ENCODE measurements at regions not wholly inside any gene's neighbourhood (a gene's known extent, or its start where the extent isn't known, plus 50 kb on each side); places are given as distances from the start of the nearest gene placed in this dataset.

- TF ChIP-seq CHD1 (IDR thresholded peaks at IDR 0.05; ENCODE audit: low read depth, low read length) (no peak), PAX5 (IDR thresholded peaks at IDR 0.05; ENCODE audit: borderline replicate concordance, low read depth, low read length) (no peak), GABPA (IDR thresholded peaks at IDR 0.05; ENCODE audit: low read depth) (no peak), BRCA1 (IDR thresholded peaks at IDR 0.05; ENCODE audit: low read depth, low read length) (no peak), PML (IDR thresholded peaks at IDR 0.05; ENCODE audit: low read length) (no peak), RUNX3 (IDR thresholded peaks at IDR 0.05; ENCODE audit: low read length) (no peak), FOXM1 (IDR thresholded peaks at IDR 0.05; ENCODE audit: low read depth, low read length) (no peak), USF1 (IDR thresholded peaks at IDR 0.05; ENCODE audit: borderline replicate concordance, extremely low read length, insufficient read depth, low read depth, low read length) (no peak)
Measured at GRCh38 chr10:88126699-88127098, 263.3 kb downstream of the PTEN start (continued).

- no peak overlapping the region for H3K4me2 ChIP-seq (ENCODE audit: control insufficient read depth, insufficient read depth)
- H3K79me2 ChIP-seq (ENCODE audit: control insufficient read depth, insufficient read depth, low read length): no peaks in the 10 kb centered on the region
- H3K4me1 ChIP-seq (ENCODE audit: control insufficient read depth, insufficient read depth, low read length): no peaks in the 10 kb centered on the region
- H3K27me3 ChIP-seq (replicated peaks in 1 of 2; ENCODE audit: control insufficient read depth in 2 of 2, insufficient read depth in 2 of 2, low read length in 1 of 2): no peaks in the 10 kb centered on the region
- CTCF ChIA-PET: no interaction called here
- H4K20me1 ChIP-seq (ENCODE audit: control insufficient read depth, insufficient read depth): no peaks in the 10 kb centered on the region
- no peak for ATAC-seq
- DNase-seq (ENCODE audit: low read depth, low spot score): no peak
- SMC1A ChIA-PET (ENCODE audit: uncharacterized antibody, unreplicated experiment): interaction anchor here (1.1 kb wide), 1 partner anchor 9 kb away, joined by 5 read pairs; no protein-coding TSS in a partner anchor
- no peak overlapping the region for H3K9ac ChIP-seq (ENCODE audit: control insufficient read depth, insufficient read depth, low read length)
- in situ Hi-C loops (cut with MboI): no loop called here
- POLR2A ChIA-PET: no interaction called here
- RAD21 ChIA-PET (ENCODE audit: unreplicated experiment): no interaction called here
- intact Hi-C loops (cut with micrococcal nuclease; ENCODE audit: unreplicated experiment): no loop called here
- FAIRE-seq: no peak
- BruUV-seq (replicated peaks): no TSS peak
- no peak overlapping the region for H3K27ac ChIP-seq (ENCODE audit: control insufficient read depth, insufficient read depth)
- H3K4me3 ChIP-seq: no peak overlapping the region
- H2AFZ ChIP-seq (ENCODE audit: control insufficient read depth, low read depth, low read length): no peak overlapping the region
- WGBS (ENCODE audit: insufficient coverage, insufficient replicate concordance, low lambda C conversion rate, missing lambda C conversion rate): 30% methylated on average over 2 of the region's 2 CpGs
- no peaks in the 10 kb centered on the region; the same call in 2 of the 3 replicates for H3K9me3 ChIP-seq (replicated peaks; ENCODE audit: control insufficient read depth, insufficient read depth, low read length)
- H3K36me3 ChIP-seq (ENCODE audit: control insufficient read depth in 2 of 2, insufficient read depth in 2 of 2, low read length in 1 of 2): no peaks in the 10 kb centered on the region
- TF ChIP-seq SMAD1 (IDR thresholded peaks at IDR 0.05; ENCODE audit: low read depth, partially characterized antibody): no peak
- TF ChIP-seq FOXK2 (IDR thresholded peaks at IDR 0.05): no peak
- no peak for TF ChIP-seq HCFC1 (IDR thresholded peaks at IDR 0.05; ENCODE audit: low read length)
- no peak for TF ChIP-seq HDGF (IDR thresholded peaks at IDR 0.05)
- TF ChIP-seq NR2C1 (IDR thresholded peaks at IDR 0.05): no peak
- no peak for TF ChIP-seq BCL3 (IDR thresholded peaks at IDR 0.05; ENCODE audit: borderline replicate concordance, insufficient read depth, low read depth, low read length, poor library complexity, severe bottlenecking)
- TF ChIP-seq NFYA (IDR thresholded peaks at IDR 0.05; ENCODE audit: borderline replicate concordance, low read depth, low read length): no peak
- TF ChIP-seq E2F8 (IDR thresholded peaks at IDR 0.05; ENCODE audit: low read depth, partially characterized antibody): no peak
- no peak for TF ChIP-seq CHD2 (IDR thresholded peaks at IDR 0.05; ENCODE audit: borderline replicate concordance, low read depth, low read length)
- no peak for TF ChIP-seq NR2C2 (IDR thresholded peaks at IDR 0.05; ENCODE audit: borderline replicate concordance, control insufficient read depth, insufficient read length, low read depth)
- TF ChIP-seq ATF2 (IDR thresholded peaks at IDR 0.05; ENCODE audit: low read length): no peak
Measured at GRCh38 chr10:88127269-88127668, 263.8 kb downstream of the PTEN start.

Data from GM12878 (cell line).